ENCODE measurements at regions not wholly inside any gene's neighbourhood (a gene's known extent, or its start where the extent isn't known, plus 50 kb on each side); places are given as distances from the start of the nearest gene placed in this dataset.
"Not testable (repeated sequence)": the region's sequence is repeated elsewhere in the genome, so short reads cannot be mapped to it uniquely, and the experiment has no call there.

DNA sequence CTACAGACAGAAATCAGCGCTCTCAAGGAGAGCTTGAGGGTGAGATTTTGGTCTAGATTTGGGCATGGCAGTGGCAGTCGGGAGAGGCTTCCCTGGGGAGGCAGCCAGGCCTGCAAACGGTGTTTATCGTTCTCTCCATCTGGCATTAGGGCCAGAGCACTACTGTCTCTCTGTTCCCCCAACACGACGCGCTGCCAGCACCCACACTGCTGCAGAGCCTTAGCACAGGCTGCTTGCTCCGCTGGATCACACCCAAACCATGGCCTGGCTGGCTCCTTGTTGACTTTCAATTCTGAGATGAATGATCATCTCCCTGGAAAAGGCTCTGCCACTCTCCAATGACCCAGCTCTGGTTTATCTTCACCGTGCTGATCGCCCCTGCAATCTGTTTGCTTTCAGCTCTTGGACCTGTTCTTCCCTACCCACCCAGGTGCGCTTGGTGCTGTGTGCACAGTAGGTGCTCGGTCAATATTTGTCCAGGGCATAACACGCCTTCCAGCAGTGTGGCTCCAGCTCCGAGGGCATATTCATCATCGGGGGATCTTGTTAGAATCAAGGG is 106.1 kb downstream of the TFAP2C start:
- no peak for DNase-seq (ENCODE audit: low spot score in 2 of 2)
- Histone ChIP-seq H3K27me3 (peaks cover 5% of the 10 kb centered on the region), H3K27ac (no peak overlapping the region), H3K4me3 (no peak overlapping the region), H3K4me1 (no peaks in the 10 kb centered on the region), H3K9me3 (no peaks in the 10 kb centered on the region), H3K36me3 (no peaks in the 10 kb centered on the region)
- whole genome bisulfite sequencing, result 60% methylated on average over 13 of the region's 15 CpGs
- no peak for TF ChIP-seq CTCF (IDR thresholded peaks at IDR 0.05)
- no peak for TF ChIP-seq POLR2A (IDR thresholded peaks at IDR 0.05)
- TF ChIP-seq POLR2AphosphoS5 (IDR thresholded peaks at IDR 0.05), result no peak
- TF ChIP-seq EP300 (IDR thresholded peaks at IDR 0.05), result no peak

GRCh38 chr20:56736285-56736857 is 107.3 kb downstream of the TFAP2C start:
- Histone ChIP-seq H3K4me1 (no peaks in the 10 kb centered on the region), H3K4me3 (no peak overlapping the region), H3K27ac (no peak overlapping the region), H3K27me3 (peaks cover 16% of the 10 kb centered on the region), H3K9me3 (no peaks in the 10 kb centered on the region), H3K36me3 (no peaks in the 10 kb centered on the region)
- WGBS, result 66% methylated on average over 10 of the region's 10 CpGs
- no peak for DNase-seq (ENCODE audit: low spot score in 2 of 2)
- no peak for TF ChIP-seq EP300 (IDR thresholded peaks at IDR 0.05)
- TF ChIP-seq POLR2AphosphoS5 (IDR thresholded peaks at IDR 0.05), result no peak
- TF ChIP-seq CTCF (IDR thresholded peaks at IDR 0.05), result no peak
- TF ChIP-seq POLR2A (IDR thresholded peaks at IDR 0.05), result no peak

GRCh38 chr20:56744325-56744821 is 115.3 kb downstream of the TFAP2C start:
- H3K27me3 ChIP-seq, result peaks cover 18% of the 10 kb centered on the region
- WGBS, result 96% methylated on average over 4 of the region's 4 CpGs
- not testable (repeated sequence) for H3K4me1 ChIP-seq

GRCh38 chr20:56748476-56749377 is 119.6 kb downstream of the TFAP2C start:
- WGBS, result 52% methylated on average over 8 of the region's 8 CpGs
- no peak overlapping the region for H3K27ac ChIP-seq
- peaks cover 19% of the 10 kb centered on the region for H3K4me1 ChIP-seq

More at GRCh38 chr20:56744325-56744821, 115.3 kb downstream of the TFAP2C start:
- not testable (repeated sequence) for H3K4me3 ChIP-seq; H3K9me3 ChIP-seq; H3K36me3 ChIP-seq; DNase-seq (ENCODE audit: low spot score in 2 of 2); H3K27ac ChIP-seq

DNA sequence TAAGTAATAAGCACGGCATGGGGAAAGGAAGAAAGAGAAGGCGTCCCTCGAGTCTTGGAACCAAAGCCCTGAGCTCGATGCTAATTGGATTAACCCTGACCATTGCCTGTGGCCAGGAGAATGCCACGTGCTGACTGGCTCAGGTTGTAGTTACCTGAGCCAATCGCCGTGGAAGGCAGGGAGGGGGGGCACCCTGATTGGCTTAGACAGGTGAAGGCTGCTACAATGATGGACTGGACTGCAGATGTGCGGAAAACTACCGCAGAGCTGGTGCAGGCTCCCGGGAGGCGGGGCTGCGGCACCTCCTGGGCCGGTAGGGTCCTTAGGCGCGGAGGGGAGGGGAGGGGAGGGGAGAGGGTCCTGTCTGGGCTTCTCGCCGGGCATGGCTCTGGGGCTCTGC is 121.3 kb downstream of the TFAP2C start:
- Histone ChIP-seq H3K9me3 (no peaks in the 10 kb centered on the region), H3K36me3 (no peaks in the 10 kb centered on the region), H3K27ac (no peak overlapping the region), H3K27me3 (peaks cover 6% of the 10 kb centered on the region), H3K4me3 (no peak overlapping the region), H3K4me1 (peaks cover 19% of the 10 kb centered on the region)
- 25% methylated on average over 13 of the region's 17 CpGs for WGBS
- no peak for TF ChIP-seq POLR2AphosphoS5 (IDR thresholded peaks at IDR 0.05)
- TF ChIP-seq CTCF (IDR thresholded peaks at IDR 0.05), result no peak
- no peak for DNase-seq (ENCODE audit: low spot score in 2 of 2)

More at GRCh38 chr20:56748476-56749377, 119.6 kb downstream of the TFAP2C start:
- Histone ChIP-seq H3K9me3 (no peaks in the 10 kb centered on the region), H3K4me3 (no peak overlapping the region), H3K27me3 (peaks cover 6% of the 10 kb centered on the region), H3K36me3 (no peaks in the 10 kb centered on the region)
- no peak for DNase-seq (ENCODE audit: low spot score in 2 of 2)
- no peak for TF ChIP-seq CTCF (IDR thresholded peaks at IDR 0.05)
- TF ChIP-seq EP300 (IDR thresholded peaks at IDR 0.05), result no peak
- no peak for TF ChIP-seq POLR2A (IDR thresholded peaks at IDR 0.05)
- no peak for TF ChIP-seq POLR2AphosphoS5 (IDR thresholded peaks at IDR 0.05)

Data from suprapubic skin (tissue), 4 donors.